WTC11 (cell line): ENCODE measurements at regions not wholly inside any gene's neighbourhood (a gene's known extent, or its start where the extent isn't known, plus 50 kb on each side); places are given as distances from the start of the nearest gene placed in this dataset.

Source experiments
- ATAC-seq: fragments of 200-7000 bp; cut with Tn5 transposase; 2 replicates; pipeline ENCODE4 v1.10.0; 2021; ENCODE audit warnings: mild to moderate bottlenecking, moderate library complexity
- CTCF ChIA-PET: fragments of 300-600 bp; sonication (Branson Sonifier 250); formaldehyde crosslinking; loops from one replicate; lab custom pipeline; 2021; ENCODE audit warnings: antibody characterized with exemption; lab: Charles Lee
- POLR2A ChIA-PET: fragments of 350-600 bp; sonication (Branson Sonifier 250); formaldehyde crosslinking; loops from one replicate; lab custom pipeline; 2021; ENCODE audit warnings: antibody characterized with exemption; lab: Charles Lee
- DNase-seq: peaks from one replicate; pipeline ENCODE4 v3.0.0; 2021; ENCODE audit warnings: low spot score
- H3K27ac Mint-ChIP-seq: 2 replicates; pipeline ENCODE4 v1.8.0; 2021; ENCODE audit warnings: mixed read lengths
- H3K27me3 Mint-ChIP-seq: 2 replicates; pipeline ENCODE4 v1.8.0; 2021; ENCODE audit warnings: low read depth, mild to moderate bottlenecking, moderate library complexity, mixed read lengths
- H3K36me3 Mint-ChIP-seq: 2 replicates; pipeline ENCODE4 v1.8.0; 2021; ENCODE audit warnings: mixed read lengths
- H3K4me1 Mint-ChIP-seq: 2 replicates; pipeline ENCODE4 v1.8.0; 2022; ENCODE audit warnings: mixed read lengths
- H3K4me3 Mint-ChIP-seq: 2 replicates; pipeline ENCODE4 v1.8.0; 2021; ENCODE audit warnings: mild to moderate bottlenecking, moderate library complexity, mixed read lengths
- H3K9me3 Mint-ChIP-seq: 2 replicates; pipeline ENCODE4 v1.8.0; 2021; ENCODE audit warnings: mixed read lengths
- ARID4B ChIP-seq: sonication (generic); formaldehyde crosslinking; IDR thresholded peaks from 2 replicates; pipeline ENCODE4 v1.8.0; 2023; ENCODE audit warnings: missing genetic modification reagents, mild to moderate bottlenecking, borderline replicate concordance
- CREM ChIP-seq: sonication (generic); formaldehyde crosslinking; IDR thresholded peaks from 2 replicates; pipeline ENCODE4 v1.8.1; 2022; ENCODE audit warnings: mild to moderate bottlenecking, missing genetic modification reagents, moderate library complexity
- ELF4 ChIP-seq: sonication (generic); formaldehyde crosslinking; IDR thresholded peaks from 2 replicates; pipeline ENCODE4 v1.8.1; 2022; ENCODE audit warnings: low read depth, mild to moderate bottlenecking, moderate library complexity, missing genetic modification reagents
- ESRRA ChIP-seq: sonication (generic); formaldehyde crosslinking; IDR thresholded peaks from 2 replicates; pipeline ENCODE4 v1.8.1; 2022; ENCODE audit warnings: mild to moderate bottlenecking, missing genetic modification reagents, borderline replicate concordance
- FOXP1 ChIP-seq: sonication (generic); formaldehyde crosslinking; IDR thresholded peaks from 2 replicates; pipeline ENCODE4 v1.8.0; 2022; ENCODE audit warnings: missing genetic modification reagents, mild to moderate bottlenecking, moderate library complexity, borderline replicate concordance
- HMGA2 ChIP-seq: fragments of 250-450 bp; sonication (Bioruptor Pico); IDR thresholded peaks from 2 replicates; pipeline ENCODE4 v1.4.0; 2021; ENCODE audit warnings: mild to moderate bottlenecking, moderate library complexity
- MAX ChIP-seq: sonication (generic); formaldehyde crosslinking; IDR thresholded peaks from 2 replicates; pipeline ENCODE4 v1.8.0; 2022; ENCODE audit warnings: mild to moderate bottlenecking, missing genetic modification reagents
- MLX ChIP-seq: sonication (generic); formaldehyde crosslinking; IDR thresholded peaks from 2 replicates; pipeline ENCODE4 v1.8.1; 2023; ENCODE audit warnings: mild to moderate bottlenecking, missing genetic modification reagents, moderate library complexity
- NR2C2 ChIP-seq: sonication (generic); formaldehyde crosslinking; IDR thresholded peaks from 2 replicates; pipeline ENCODE4 v1.8.0; 2022; ENCODE audit warnings: mild to moderate bottlenecking, missing genetic modification reagents
- OVOL2 ChIP-seq: fragments of 250-450 bp; sonication (Bioruptor Pico); IDR thresholded peaks from 2 replicates; pipeline ENCODE4 v1.9.0; 2021; ENCODE audit warnings: mild to moderate bottlenecking, borderline replicate concordance
- ZNF317 ChIP-seq: sonication (generic); formaldehyde crosslinking; IDR thresholded peaks from 2 replicates; pipeline ENCODE4 v1.8.1; 2023; ENCODE audit warnings: low read depth, mild to moderate bottlenecking, moderate library complexity, missing genetic modification reagents, borderline replicate concordance
- ZNF396 ChIP-seq: fragments of 250-450 bp; sonication (Bioruptor Pico); IDR thresholded peaks from 2 replicates; pipeline ENCODE4 v1.8.0; 2021; ENCODE audit warnings: mild to moderate bottlenecking, moderate library complexity, borderline replicate concordance
- ZNF423 ChIP-seq: fragments of 250-450 bp; sonication (Bioruptor Pico); IDR thresholded peaks from 2 replicates; pipeline ENCODE4 v2.1.2; 2022; ENCODE audit warnings: mild to moderate bottlenecking, moderate library complexity
- TF ChIP-seq, protein P1 (sequence below): fragments of 250-450 bp; sonication (Bioruptor Pico); IDR thresholded peaks from 2 replicates; pipeline ENCODE4 v1.9.0; 2021; ENCODE audit warnings: moderate library complexity, mild to moderate bottlenecking, inconsistent platforms, borderline replicate concordance
- TF ChIP-seq, protein P2 (sequence below): fragments of 250-450 bp; sonication (Bioruptor Pico); IDR thresholded peaks from 2 replicates; pipeline ENCODE4 v2.1.2; 2022; ENCODE audit warnings: mild to moderate bottlenecking, moderate library complexity
- TF ChIP-seq, protein P3 (sequence below): sonication (generic); formaldehyde crosslinking; IDR thresholded peaks from 2 replicates; pipeline ENCODE4 v1.8.0; 2022; ENCODE audit warnings: mild to moderate bottlenecking, missing genetic modification reagents

DNA sequence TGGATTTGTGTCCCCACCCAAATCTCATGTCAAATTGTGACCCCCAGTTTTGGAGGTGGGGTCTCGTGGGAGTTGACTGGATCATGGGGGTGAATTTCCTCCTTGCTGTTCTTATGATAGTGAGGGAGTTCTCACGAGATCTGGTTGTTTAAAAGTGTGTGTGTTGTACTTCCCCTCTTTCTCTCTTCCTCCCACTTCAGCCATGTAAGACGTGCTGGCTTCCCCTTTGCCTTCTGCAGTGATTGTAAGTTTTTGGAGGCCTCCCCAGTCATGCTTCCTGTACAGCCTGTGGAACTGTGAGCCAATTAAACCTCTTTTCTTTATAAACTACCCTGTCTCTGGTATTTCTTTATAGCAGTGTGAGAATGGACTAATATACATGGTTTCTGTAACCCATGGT is 64.6 kb downstream of the RHOU start:
- POLR2A ChIA-PET, result no interaction called here
- H3K9me3 Mint-ChIP-seq, result peaks cover 3% of the 10 kb centered on the region; the same call in 1 of the 2 replicates
- DNase-seq, result no peak

DNA sequence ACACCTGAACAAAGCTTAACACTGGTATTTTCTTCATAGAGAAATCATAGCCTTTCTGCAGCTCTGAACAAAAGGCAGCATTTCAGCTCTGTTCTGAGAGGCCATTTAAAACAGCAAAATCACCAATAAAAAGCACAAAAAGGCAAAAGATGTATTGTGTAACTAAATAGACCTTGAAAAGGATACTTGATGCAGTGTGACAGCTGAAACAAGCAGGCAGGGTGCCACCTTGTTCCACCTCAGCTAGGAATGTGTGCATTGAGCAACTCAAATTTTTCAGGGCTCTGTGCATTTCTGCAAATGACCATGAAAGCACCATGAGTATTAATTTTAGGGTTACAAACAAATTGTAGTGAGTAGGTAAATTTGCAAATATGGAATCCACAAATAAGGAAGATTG is 65.8 kb downstream of the RHOU start:
- DNase-seq (no peak), ATAC-seq (no peak)
- no peaks in the 10 kb centered on the region for H3K36me3 Mint-ChIP-seq
- H3K4me1 Mint-ChIP-seq, result peaks cover 21% of the 10 kb centered on the region
- TF ChIP-seq, protein P1, sequence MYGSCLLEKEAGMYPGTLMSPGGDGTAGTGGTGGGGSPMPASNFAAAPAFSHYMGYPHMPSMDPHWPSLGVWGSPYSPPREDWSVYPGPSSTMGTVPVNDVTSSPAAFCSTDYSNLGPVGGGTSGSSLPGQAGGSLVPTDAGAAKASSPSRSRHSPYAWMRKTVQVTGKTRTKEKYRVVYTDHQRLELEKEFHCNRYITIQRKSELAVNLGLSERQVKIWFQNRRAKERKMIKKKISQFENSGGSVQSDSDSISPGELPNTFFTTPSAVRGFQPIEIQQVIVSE (CRISPR knock-in tag), result no peak
- TF ChIP-seq NR2C2 (CRISPR knock-in tag), result no peak
- no peak for TF ChIP-seq ZNF317
- no peak for TF ChIP-seq FOXP1 (CRISPR knock-in tag)
- TF ChIP-seq, protein P2, sequence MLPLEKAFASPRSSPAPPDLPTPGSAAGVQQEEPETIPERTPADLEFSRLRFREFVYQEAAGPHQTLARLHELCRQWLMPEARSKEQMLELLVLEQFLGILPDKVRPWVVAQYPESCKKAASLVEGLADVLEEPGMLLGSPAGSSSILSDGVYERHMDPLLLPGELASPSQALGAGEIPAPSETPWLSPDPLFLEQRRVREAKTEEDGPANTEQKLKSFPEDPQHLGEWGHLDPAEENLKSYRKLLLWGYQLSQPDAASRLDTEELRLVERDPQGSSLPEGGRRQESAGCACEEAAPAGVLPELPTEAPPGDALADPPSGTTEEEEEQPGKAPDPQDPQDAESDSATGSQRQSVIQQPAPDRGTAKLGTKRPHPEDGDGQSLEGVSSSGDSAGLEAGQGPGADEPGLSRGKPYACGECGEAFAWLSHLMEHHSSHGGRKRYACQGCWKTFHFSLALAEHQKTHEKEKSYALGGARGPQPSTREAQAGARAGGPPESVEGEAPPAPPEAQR (CRISPR knock-in tag), result no peak
- POLR2A ChIA-PET, result no interaction called here
- no peak overlapping the region for H3K4me3 Mint-ChIP-seq
- H3K27ac Mint-ChIP-seq, result no peak overlapping the region
- no peaks in the 10 kb centered on the region; the same call in 1 of the 2 replicates for H3K27me3 Mint-ChIP-seq
- H3K9me3 Mint-ChIP-seq, result peaks cover 3% of the 10 kb centered on the region; the same call in 1 of the 2 replicates
- CTCF ChIA-PET, result no interaction called here

More for the DNA sequence above, 64.6 kb downstream of the RHOU start:
- H3K27me3 Mint-ChIP-seq, result no peaks in the 10 kb centered on the region; the same call in 1 of the 2 replicates
- no peak for ATAC-seq
- TF ChIP-seq CREM (CRISPR knock-in tag), result no peak
- no peak for TF ChIP-seq ARID4B (CRISPR knock-in tag)
- no peak for TF ChIP-seq MLX (CRISPR knock-in tag)
- TF ChIP-seq, protein P3, sequence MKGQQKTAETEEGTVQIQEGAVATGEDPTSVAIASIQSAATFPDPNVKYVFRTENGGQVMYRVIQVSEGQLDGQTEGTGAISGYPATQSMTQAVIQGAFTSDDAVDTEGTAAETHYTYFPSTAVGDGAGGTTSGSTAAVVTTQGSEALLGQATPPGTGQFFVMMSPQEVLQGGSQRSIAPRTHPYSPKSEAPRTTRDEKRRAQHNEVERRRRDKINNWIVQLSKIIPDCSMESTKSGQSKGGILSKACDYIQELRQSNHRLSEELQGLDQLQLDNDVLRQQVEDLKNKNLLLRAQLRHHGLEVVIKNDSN (CRISPR knock-in tag), result no peak
- TF ChIP-seq OVOL2 (CRISPR knock-in tag), result no peak
- no peak for TF ChIP-seq ZNF396 (CRISPR knock-in tag)
- TF ChIP-seq ZNF423 (CRISPR knock-in tag), result no peak
- TF ChIP-seq ELF4 (CRISPR knock-in tag), result no peak
- TF ChIP-seq ESRRA (CRISPR knock-in tag), result no peak
- no peak for TF ChIP-seq MAX (CRISPR knock-in tag)
- TF ChIP-seq HMGA2 (CRISPR knock-in tag), result no peak
- no peak overlapping the region for H3K4me3 Mint-ChIP-seq
- no peaks in the 10 kb centered on the region for H3K36me3 Mint-ChIP-seq
- peaks cover 12% of the 10 kb centered on the region for H3K4me1 Mint-ChIP-seq
- H3K27ac Mint-ChIP-seq, result no peak overlapping the region
- CTCF ChIA-PET, result no interaction called here
